ENCODE measurements at regions not wholly inside any gene's neighbourhood (a gene's known extent, or its start where the extent isn't known, plus 50 kb on each side); places are given as distances from the start of the nearest gene placed in this dataset.

DNA sequence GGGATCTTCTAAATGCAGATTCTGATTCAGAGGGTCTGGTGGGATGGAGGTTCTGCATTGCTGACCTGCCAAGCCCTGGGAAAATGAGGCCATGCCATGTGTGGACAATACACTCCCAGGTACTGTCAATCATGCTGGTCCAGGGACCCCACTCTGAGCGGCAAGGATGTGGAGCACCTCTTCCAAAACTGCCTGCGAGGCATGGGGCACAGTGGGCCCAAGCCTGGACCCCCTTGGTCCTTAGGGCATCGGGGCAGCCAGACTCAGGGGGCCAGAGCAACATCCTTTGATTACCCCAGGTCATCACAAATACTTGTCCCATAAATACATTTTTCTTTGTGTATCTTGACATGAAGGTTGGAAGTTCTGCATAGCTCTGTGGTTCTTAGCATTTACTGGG is 76.8 kb upstream of the NXT1 start:
- TF ChIP-seq CTCF (conservative IDR thresholded peaks at IDR 0.05) (no peak), ZFX (IDR thresholded peaks at IDR 0.05) (no peak)
